ENCODE measurements at regions not wholly inside any gene's neighbourhood (a gene's known extent, or its start where the extent isn't known, plus 50 kb on each side); places are given as distances from the start of the nearest gene placed in this dataset.

DNA sequence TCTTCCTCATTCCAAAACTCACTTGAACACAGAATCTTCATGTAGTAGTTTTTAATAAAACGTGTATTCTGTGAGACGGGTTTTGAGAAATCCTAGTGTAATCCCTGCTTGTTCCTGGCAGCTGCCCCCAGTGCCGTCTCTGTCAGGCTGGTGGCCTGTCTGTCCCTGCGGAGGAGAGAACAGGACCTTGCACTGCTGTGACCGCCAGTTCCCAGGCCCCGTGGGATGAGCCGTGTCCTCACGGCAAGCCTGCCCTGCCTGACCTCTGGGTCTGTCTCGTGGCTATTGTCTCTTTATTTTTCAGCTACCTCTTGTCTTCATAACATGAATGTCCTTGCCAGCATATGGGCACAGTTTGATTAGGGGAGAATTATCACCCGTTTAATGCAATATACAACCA lies 535.5 kb upstream of the B3GAT1 start:
- H3K9me3 Mint-ChIP-seq = no peaks in the 10 kb centered on the region
- Histone ChIP-seq H3K9me3 (ENCODE audit: control insufficient read depth, low read depth, low read length) (no peaks in the 10 kb centered on the region), H3K79me2 (ENCODE audit: insufficient read depth, low read length) (no peaks in the 10 kb centered on the region), H3K23ac (ENCODE audit: insufficient read length, low read depth, low read length) (no peak overlapping the region), H3K79me1 (ENCODE audit: insufficient read depth, low read depth, low read length, poor library complexity, severe bottlenecking) (no peaks in the 10 kb centered on the region), H4K5ac (ENCODE audit: insufficient read length, low read depth, low read length) (no peak overlapping the region), H3T11ph (ENCODE audit: low read length) (no peak overlapping the region), H4K8ac (replicated peaks; ENCODE audit: insufficient read length, low read depth, low read length) (no peak overlapping the region), H3K4me1 (ENCODE audit: insufficient read depth, low read length) (peaks cover 9% of the 10 kb centered on the region), H2AK5ac (ENCODE audit: insufficient read length, low read length) (no peak overlapping the region), H2BK12ac (ENCODE audit: insufficient read length, low read depth, low read length) (no peak overlapping the region), H3K23me2 (ENCODE audit: insufficient read length, low read depth, low read length, poor library complexity, severe bottlenecking) (no peaks in the 10 kb centered on the region), H3K56ac (ENCODE audit: insufficient read length, low read depth, low read length) (no peak overlapping the region), H3K9ac (ENCODE audit: extremely low read depth, insufficient read length, low read length) (no peak overlapping the region), H3K14ac (ENCODE audit: insufficient read depth, low read length) (no peak overlapping the region), H2BK120ac (ENCODE audit: low read depth, low read length, poor library complexity, severe bottlenecking) (no peak overlapping the region), H3K4me2 (ENCODE audit: insufficient read depth, insufficient read length, low read length) (no peak overlapping the region), H2BK5ac (ENCODE audit: insufficient read length, low read length) (no peak overlapping the region), H4K20me1 (ENCODE audit: control insufficient read depth, insufficient read depth, insufficient read length) (no peaks in the 10 kb centered on the region), H3K27me3 (ENCODE audit: insufficient read depth, low read length) (no peaks in the 10 kb centered on the region), H3K4ac (ENCODE audit: low read depth, low read length) (no peak overlapping the region), H2AFZ (ENCODE audit: low read length) (no peak overlapping the region), H2BK15ac (ENCODE audit: low read depth, low read length) (no peak overlapping the region), H3K27ac (ENCODE audit: insufficient read length, low read depth, low read length) (no peak overlapping the region), H2BK20ac (ENCODE audit: low read depth, low read length, poor library complexity, severe bottlenecking) (no peak overlapping the region), H4K91ac (ENCODE audit: insufficient read length, low read depth, low read length) (no peak overlapping the region), H3K18ac (ENCODE audit: insufficient read length, low read depth, low read length) (no peak overlapping the region)
- TF ChIP-seq, protein P1, sequence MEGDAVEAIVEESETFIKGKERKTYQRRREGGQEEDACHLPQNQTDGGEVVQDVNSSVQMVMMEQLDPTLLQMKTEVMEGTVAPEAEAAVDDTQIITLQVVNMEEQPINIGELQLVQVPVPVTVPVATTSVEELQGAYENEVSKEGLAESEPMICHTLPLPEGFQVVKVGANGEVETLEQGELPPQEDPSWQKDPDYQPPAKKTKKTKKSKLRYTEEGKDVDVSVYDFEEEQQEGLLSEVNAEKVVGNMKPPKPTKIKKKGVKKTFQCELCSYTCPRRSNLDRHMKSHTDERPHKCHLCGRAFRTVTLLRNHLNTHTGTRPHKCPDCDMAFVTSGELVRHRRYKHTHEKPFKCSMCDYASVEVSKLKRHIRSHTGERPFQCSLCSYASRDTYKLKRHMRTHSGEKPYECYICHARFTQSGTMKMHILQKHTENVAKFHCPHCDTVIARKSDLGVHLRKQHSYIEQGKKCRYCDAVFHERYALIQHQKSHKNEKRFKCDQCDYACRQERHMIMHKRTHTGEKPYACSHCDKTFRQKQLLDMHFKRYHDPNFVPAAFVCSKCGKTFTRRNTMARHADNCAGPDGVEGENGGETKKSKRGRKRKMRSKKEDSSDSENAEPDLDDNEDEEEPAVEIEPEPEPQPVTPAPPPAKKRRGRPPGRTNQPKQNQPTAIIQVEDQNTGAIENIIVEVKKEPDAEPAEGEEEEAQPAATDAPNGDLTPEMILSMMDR (conservative IDR thresholded peaks at IDR 0.05) = no peak
- peaks cover 43 to 53% of the 10 kb centered on the region in 2 experiments for H3K4me1 Mint-ChIP-seq
- peaks cover 4% of the 10 kb centered on the region for H3K27me3 Mint-ChIP-seq (ENCODE audit: low read depth)
- H3K4me3 Mint-ChIP-seq = no peak overlapping the region
- WGBS (ENCODE audit: extremely low coverage, insufficient read length, low lambda C conversion rate) = no CpG with 5 or more reads among the region's 10 CpGs
- no peaks in the 10 kb centered on the region for H3K36me3 Mint-ChIP-seq (ENCODE audit: insufficient read depth in 1 of 3, low read depth in 3 of 3)
- no peak for DNase-seq
- H3K27ac Mint-ChIP-seq = no peak overlapping the region
